ENCODE measurements at regions not wholly inside any gene's neighbourhood (a gene's known extent, or its start where the extent isn't known, plus 50 kb on each side); places are given as distances from the start of the nearest gene placed in this dataset.

- TF ChIP-seq POLR2A (IDR thresholded peaks at IDR 0.05; ENCODE audit: insufficient read depth in 1 of 2, low read depth in 2 of 2, low read length in 2 of 2) (no peak), USF2 (IDR thresholded peaks at IDR 0.05; ENCODE audit: low read depth, low read length) (no peak), USF2 (CRISPR knock-in tag; IDR thresholded peaks at IDR 0.05; ENCODE audit: borderline replicate concordance) (no peak), CREM (IDR thresholded peaks at IDR 0.05) (no peak), CREM (CRISPR knock-in tag; IDR thresholded peaks at IDR 0.05) (no peak), MAZ (IDR thresholded peaks at IDR 0.05; ENCODE audit: borderline replicate concordance, low read depth, low read length) (no peak), MAZ (CRISPR knock-in tag; IDR thresholded peaks at IDR 0.05; ENCODE audit: low read depth) (no peak), NKX3-1 (CRISPR knock-in tag; IDR thresholded peaks at IDR 0.05) (no peak), CTCF (CRISPR knock-in tag; IDR thresholded peaks at IDR 0.05) (no peak), BRCA1 (CRISPR knock-in tag; IDR thresholded peaks at IDR 0.05) (no peak), MTA3 (CRISPR knock-in tag; IDR thresholded peaks at IDR 0.05) (no peak), ZNF570 (CRISPR knock-in tag; IDR thresholded peaks at IDR 0.05; ENCODE audit: borderline replicate concordance) (no peak), ZBTB20 (CRISPR knock-in tag; IDR thresholded peaks at IDR 0.05; ENCODE audit: borderline replicate concordance, low read depth) (no peak)
These were observed 87.7 kb upstream of the MAFB start for GRCh38 chr20:40776466-40777457.
